ENCODE measurements at regions not wholly inside any gene's neighbourhood (a gene's known extent, or its start where the extent isn't known, plus 50 kb on each side); places are given as distances from the start of the nearest gene placed in this dataset.

DNA sequence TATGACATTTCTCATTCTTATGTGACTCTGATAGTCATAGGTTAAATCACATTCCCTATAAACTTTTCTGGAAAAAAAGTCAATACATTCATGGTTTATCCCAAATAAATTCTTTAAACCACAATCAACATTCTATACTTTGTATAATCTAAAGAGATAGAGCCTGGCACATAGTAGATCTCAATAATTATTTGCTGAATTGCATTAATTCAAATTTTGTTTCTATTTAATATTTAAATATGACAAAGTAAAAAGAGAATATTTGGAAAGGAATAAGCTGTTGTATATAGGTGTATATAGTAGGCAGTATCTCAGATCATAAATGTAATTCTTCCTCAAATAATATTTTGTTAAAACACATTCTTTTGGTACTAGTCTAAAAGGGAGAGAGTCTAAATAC is 102.2 kb upstream of the USP15 start:
- TF ChIP-seq SMC3 (conservative IDR thresholded peaks at IDR 0.05; ENCODE audit: poor library complexity) (no peak), EP300 (conservative IDR thresholded peaks at IDR 0.05; ENCODE audit: poor library complexity, severe bottlenecking) (no peak), EZH2 (IDR thresholded peaks at IDR 0.05; ENCODE audit: borderline replicate concordance, insufficient read depth, low read length, poor library complexity, severe bottlenecking) (no peak), POLR2AphosphoS5 (IDR thresholded peaks at IDR 0.05) (no peak), TAF1 (IDR thresholded peaks at IDR 0.05; ENCODE audit: low read depth) (no peak), MXI1 (conservative IDR thresholded peaks at IDR 0.05; ENCODE audit: poor library complexity, severe bottlenecking) (no peak), RAD21 (conservative IDR thresholded peaks at IDR 0.05) (no peak)
- TF ChIP-seq, protein P1, sequence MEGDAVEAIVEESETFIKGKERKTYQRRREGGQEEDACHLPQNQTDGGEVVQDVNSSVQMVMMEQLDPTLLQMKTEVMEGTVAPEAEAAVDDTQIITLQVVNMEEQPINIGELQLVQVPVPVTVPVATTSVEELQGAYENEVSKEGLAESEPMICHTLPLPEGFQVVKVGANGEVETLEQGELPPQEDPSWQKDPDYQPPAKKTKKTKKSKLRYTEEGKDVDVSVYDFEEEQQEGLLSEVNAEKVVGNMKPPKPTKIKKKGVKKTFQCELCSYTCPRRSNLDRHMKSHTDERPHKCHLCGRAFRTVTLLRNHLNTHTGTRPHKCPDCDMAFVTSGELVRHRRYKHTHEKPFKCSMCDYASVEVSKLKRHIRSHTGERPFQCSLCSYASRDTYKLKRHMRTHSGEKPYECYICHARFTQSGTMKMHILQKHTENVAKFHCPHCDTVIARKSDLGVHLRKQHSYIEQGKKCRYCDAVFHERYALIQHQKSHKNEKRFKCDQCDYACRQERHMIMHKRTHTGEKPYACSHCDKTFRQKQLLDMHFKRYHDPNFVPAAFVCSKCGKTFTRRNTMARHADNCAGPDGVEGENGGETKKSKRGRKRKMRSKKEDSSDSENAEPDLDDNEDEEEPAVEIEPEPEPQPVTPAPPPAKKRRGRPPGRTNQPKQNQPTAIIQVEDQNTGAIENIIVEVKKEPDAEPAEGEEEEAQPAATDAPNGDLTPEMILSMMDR (IDR thresholded peaks at IDR 0.05; ENCODE audit: poor library complexity, severe bottlenecking): no peak
- TF ChIP-seq, protein P2, sequence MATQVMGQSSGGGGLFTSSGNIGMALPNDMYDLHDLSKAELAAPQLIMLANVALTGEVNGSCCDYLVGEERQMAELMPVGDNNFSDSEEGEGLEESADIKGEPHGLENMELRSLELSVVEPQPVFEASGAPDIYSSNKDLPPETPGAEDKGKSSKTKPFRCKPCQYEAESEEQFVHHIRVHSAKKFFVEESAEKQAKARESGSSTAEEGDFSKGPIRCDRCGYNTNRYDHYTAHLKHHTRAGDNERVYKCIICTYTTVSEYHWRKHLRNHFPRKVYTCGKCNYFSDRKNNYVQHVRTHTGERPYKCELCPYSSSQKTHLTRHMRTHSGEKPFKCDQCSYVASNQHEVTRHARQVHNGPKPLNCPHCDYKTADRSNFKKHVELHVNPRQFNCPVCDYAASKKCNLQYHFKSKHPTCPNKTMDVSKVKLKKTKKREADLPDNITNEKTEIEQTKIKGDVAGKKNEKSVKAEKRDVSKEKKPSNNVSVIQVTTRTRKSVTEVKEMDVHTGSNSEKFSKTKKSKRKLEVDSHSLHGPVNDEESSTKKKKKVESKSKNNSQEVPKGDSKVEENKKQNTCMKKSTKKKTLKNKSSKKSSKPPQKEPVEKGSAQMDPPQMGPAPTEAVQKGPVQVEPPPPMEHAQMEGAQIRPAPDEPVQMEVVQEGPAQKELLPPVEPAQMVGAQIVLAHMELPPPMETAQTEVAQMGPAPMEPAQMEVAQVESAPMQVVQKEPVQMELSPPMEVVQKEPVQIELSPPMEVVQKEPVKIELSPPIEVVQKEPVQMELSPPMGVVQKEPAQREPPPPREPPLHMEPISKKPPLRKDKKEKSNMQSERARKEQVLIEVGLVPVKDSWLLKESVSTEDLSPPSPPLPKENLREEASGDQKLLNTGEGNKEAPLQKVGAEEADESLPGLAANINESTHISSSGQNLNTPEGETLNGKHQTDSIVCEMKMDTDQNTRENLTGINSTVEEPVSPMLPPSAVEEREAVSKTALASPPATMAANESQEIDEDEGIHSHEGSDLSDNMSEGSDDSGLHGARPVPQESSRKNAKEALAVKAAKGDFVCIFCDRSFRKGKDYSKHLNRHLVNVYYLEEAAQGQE (IDR thresholded peaks at IDR 0.05; ENCODE audit: borderline replicate concordance): no peak

Measured in neural cell (in vitro differentiated cells).